IMR-90 (cell line): ENCODE measurements at regions not wholly inside any gene's neighbourhood (a gene's known extent, or its start where the extent isn't known, plus 50 kb on each side); places are given as distances from the start of the nearest gene placed in this dataset.

Experiments
- ATAC-seq: fragments of 200-7000 bp; cut with Tn5 transposase; 2 replicates; pipeline ENCODE4 v1.9.1; 2020; ENCODE audit warnings: low read depth, mild to moderate bottlenecking, moderate library complexity
- BruUV-seq: library from RNA; stranded (reverse); fragments of 400-500 nt; replicated peaks from 2 replicates; lab custom pipeline; 2021; lab: Mats Ljungman, UMichigan
- CTCF ChIA-PET: fragments of 300-600 bp; formaldehyde crosslinking; extraction: SDS; loops from one replicate; lab custom pipeline; 2021; ENCODE audit warnings: antibody characterized with exemption; lab: Yijun Ruan, JAX
- POLR2A ChIA-PET: fragments of 300-600 bp; sonication (Branson Sonifier 250); formaldehyde crosslinking; loops from one replicate; lab custom pipeline; 2022; ENCODE audit warnings: antibody characterized with exemption; ENCODE audit not compliant: unreplicated experiment; lab: Charles Lee
- DNase-seq: peaks from one replicate; pipeline ENCODE4 v3.0.0; 2013
- H2AFZ ChIP-seq: replicated peaks from 2 replicates; pipeline ENCODE3; 2013; ENCODE audit warnings: low read length, mild to moderate bottlenecking; ENCODE audit not compliant: poor library complexity
- H2AK5ac ChIP-seq: 2 replicates; pipeline ENCODE4 v1.6.1; 2013; ENCODE audit warnings: low read depth, low read length, inconsistent platforms
- H2AK9ac ChIP-seq: replicated peaks from 2 replicates; pipeline ENCODE3; 2013; ENCODE audit warnings: mild to moderate bottlenecking, low read depth, low read length, moderate library complexity; ENCODE audit not compliant: poor library complexity
- H2BK120ac ChIP-seq: 2 replicates; pipeline ENCODE4 v1.6.1; 2013; ENCODE audit warnings: low read depth, low read length, inconsistent platforms
- H2BK15ac ChIP-seq: 3 replicates; pipeline ENCODE4 v1.6.1; 2013; ENCODE audit warnings: low read depth, low read length, inconsistent platforms
- H2BK20ac ChIP-seq: 2 replicates; pipeline ENCODE4 v1.6.1; 2013; ENCODE audit warnings: low read depth, mild to moderate bottlenecking, inconsistent platforms, low read length, moderate library complexity
- H2BK5ac ChIP-seq: 2 replicates; pipeline ENCODE4 v1.6.1; 2013; ENCODE audit warnings: mild to moderate bottlenecking, low read depth, low read length, inconsistent platforms; ENCODE audit not compliant: poor library complexity, severe bottlenecking
- H3K14ac ChIP-seq: replicated peaks from 2 replicates; pipeline ENCODE4 v1.6.1; 2013; ENCODE audit warnings: low read depth, low read length, inconsistent platforms
- H3K18ac ChIP-seq: 2 replicates; pipeline ENCODE4 v1.6.1; 2013; ENCODE audit warnings: low read depth, low read length, control low read depth
- H3K23ac ChIP-seq: 2 replicates; pipeline ENCODE4 v1.6.1; 2013; ENCODE audit warnings: low read depth, low read length, inconsistent platforms
- H3K27ac ChIP-seq: 2 replicates; pipeline ENCODE4 v1.5.1; 2013; ENCODE audit warnings: mild to moderate bottlenecking, control low read depth, low read length; ENCODE audit not compliant: insufficient read depth
- H3K27me3 ChIP-seq: 2 replicates; pipeline ENCODE4 v1.6.1; 2013; ENCODE audit warnings: low read length; ENCODE audit not compliant: control insufficient read depth, insufficient read depth
- H3K36me3 ChIP-seq: 2 replicates; pipeline ENCODE4 v1.6.1; 2013; ENCODE audit warnings: low read length, mixed read lengths; ENCODE audit not compliant: control insufficient read depth, insufficient read depth
- H3K4ac ChIP-seq: 2 replicates; pipeline ENCODE4 v1.6.1; 2013; ENCODE audit warnings: low read depth, low read length, inconsistent platforms
- H3K4me1 ChIP-seq: 2 replicates; pipeline ENCODE4 v1.6.1; 2013; ENCODE audit warnings: low read length, mixed read lengths; ENCODE audit not compliant: control insufficient read depth, insufficient read depth
- H3K4me2 ChIP-seq: 2 replicates; pipeline ENCODE4 v1.6.1; 2013; ENCODE audit warnings: low read depth, mild to moderate bottlenecking, control low read depth, low read length, moderate library complexity
- H3K4me3 ChIP-seq: 2 replicates; pipeline ENCODE4 v1.5.1; 2013; ENCODE audit warnings: low read depth, mild to moderate bottlenecking, control low read depth, low read length, moderate library complexity; ENCODE audit not compliant: insufficient read depth
- H3K56ac ChIP-seq: 2 replicates; pipeline ENCODE4 v1.6.1; 2013; ENCODE audit warnings: low read length, inconsistent platforms; ENCODE audit not compliant: insufficient read depth; ENCODE audit errors: extremely low read depth
- H3K79me1 ChIP-seq, 2 experiments: 2 replicates each; pipeline ENCODE4 v1.6.1; 2013; ENCODE audit warnings: low read length in 2 of 2, inconsistent platforms in 1 of 2, low read depth in 1 of 2
- H3K9ac ChIP-seq: 2 replicates; pipeline ENCODE4 v1.6.1; 2013; ENCODE audit warnings: low read depth, low read length, control low read depth
- H3K9me1 ChIP-seq: 2 replicates; pipeline ENCODE4 v1.6.1; 2013; ENCODE audit warnings: low read length, inconsistent platforms; ENCODE audit not compliant: insufficient read depth
- H3K9me3 ChIP-seq: 2 replicates; pipeline ENCODE4 v1.6.1; 2013; ENCODE audit warnings: low read length; ENCODE audit not compliant: control insufficient read depth, insufficient read depth
- H4K20me1 ChIP-seq: 2 replicates; pipeline ENCODE4 v1.6.1; 2013; ENCODE audit warnings: low read length, inconsistent platforms; ENCODE audit not compliant: insufficient read depth
- H4K5ac ChIP-seq: 2 replicates; pipeline ENCODE4 v1.6.1; 2013; ENCODE audit warnings: mild to moderate bottlenecking, low read depth, low read length, control low read depth
- H4K8ac ChIP-seq, 2 experiments: 2 replicates each; pipeline ENCODE4 v1.6.1; 2013; ENCODE audit warnings: low read depth in 2 of 2, low read length in 2 of 2, control low read depth in 1 of 2, inconsistent platforms in 1 of 2
- H4K91ac ChIP-seq: 2 replicates; pipeline ENCODE4 v1.6.1; 2013; ENCODE audit warnings: low read depth, low read length, inconsistent platforms; ENCODE audit not compliant: insufficient read depth
- CTCF ChIP-seq: conservative IDR thresholded peaks from 2 replicates; pipeline ENCODE4 v1.5.1; 2012; ENCODE audit warnings: mild to moderate bottlenecking, low read depth, low read length, improper control_type of control experiment
- ELK1 ChIP-seq: fragments of 150-350 bp; IDR thresholded peaks from 2 replicates; pipeline ENCODE4 v1.6.1; 2016; ENCODE audit warnings: low read depth, mild to moderate bottlenecking, low read length, moderate library complexity, borderline replicate concordance
- MAZ ChIP-seq: IDR thresholded peaks from 2 replicates; pipeline ENCODE4 v1.6.1; 2012; ENCODE audit warnings: low read depth, mild to moderate bottlenecking, low read length, improper control_type of control experiment, moderate library complexity, borderline replicate concordance
- NFE2L2 ChIP-seq: fragments of 150-350 bp; IDR thresholded peaks from 2 replicates; pipeline ENCODE4 v1.6.1; 2016; ENCODE audit warnings: low read depth, mild to moderate bottlenecking, low read length
- WGBS, 2 experiments: methylation state at CpG; one replicate each; pipeline versions ENCODE4 v1.1.5 to v1.1.7; 2013; ENCODE audit warnings: missing lambda C conversion rate in 2 of 2; ENCODE audit not compliant: insufficient read length in 1 of 2; ENCODE audit errors: extremely low coverage in 2 of 2; 5-methylcytosine and 5-hydroxymethylcytosine counted together
- dilution Hi-C: fragments of 300-500 bp; cut with HindIII; formaldehyde crosslinking; loops from one replicate; pipeline ENCODE4 v1.14.3; 2018; ENCODE audit warnings: low sequenced_read_pairs; ENCODE audit not compliant: unreplicated experiment
- in situ Hi-C: fragments of 300-500 bp; cut with MboI; formaldehyde crosslinking; loops from 3 replicates; pipeline ENCODE4 v1.14.3; 2019; ENCODE audit warnings: low sequenced_read_pairs, inconsistent platforms, mixed read lengths
- intact Hi-C: fragments of 100-400 bp; cut with micrococcal nuclease; formaldehyde crosslinking; loops from 2 replicates; pipeline ENCODE4 v1.10.0; 2022

- no peak overlapping the region for H3K18ac ChIP-seq
- H4K8ac ChIP-seq, result no peak overlapping the region
- no peaks in the 10 kb centered on the region for H3K9me1 ChIP-seq
- no peak overlapping the region for H3K27ac ChIP-seq
- H4K20me1 ChIP-seq, result no peaks in the 10 kb centered on the region
- WGBS, 2 experiments, result no CpG with 5 or more reads among the region's 1 CpG
- TF ChIP-seq MAZ (no peak), CTCF (no peak), NFE2L2 (no peak), ELK1 (no peak)
- H3K4ac ChIP-seq, result no peak overlapping the region
- H2BK15ac ChIP-seq, result no peak overlapping the region
- H4K5ac ChIP-seq, result no peak overlapping the region
- H2AFZ ChIP-seq, result no peak overlapping the region
- H4K91ac ChIP-seq, result no peak overlapping the region
- ChIA-PET POLR2A (no interaction called here), CTCF (no interaction called here)
- no peak overlapping the region for H2BK5ac ChIP-seq
- H2AK5ac ChIP-seq, result no peak overlapping the region
- ATAC-seq (no peak), DNase-seq (no peak)
- BruUV-seq, result no TSS peak
- H3K27me3 ChIP-seq, result no peaks in the 10 kb centered on the region
- H3K79me1 ChIP-seq, result no peaks in the 10 kb centered on the region
- H3K36me3 ChIP-seq, result no peaks in the 10 kb centered on the region
- H3K9ac ChIP-seq, result no peak overlapping the region
- no peak overlapping the region for H3K14ac ChIP-seq
- H3K9me3 ChIP-seq, result peaks cover 3% of the 10 kb centered on the region
- H2BK20ac ChIP-seq, result no peak overlapping the region
- no peak overlapping the region for H3K4me2 ChIP-seq
- H3K56ac ChIP-seq, result no peak overlapping the region
- no peak overlapping the region for H3K4me3 ChIP-seq
- H3K23ac ChIP-seq, result no peak overlapping the region
- dilution Hi-C loops, result no loop called here
- no peak overlapping the region for H2BK120ac ChIP-seq
- no peak overlapping the region for H2AK9ac ChIP-seq
- intact Hi-C loops, result no loop called here
- in situ Hi-C loops, result no loop called here
- H3K4me1 ChIP-seq, result no peaks in the 10 kb centered on the region
Observed at GRCh38 chr9:103323699-103324098, 328.6 kb downstream of the CYLC2 start.
